Spleen (tissue), 11 donors: ENCODE measurements at regions not wholly inside any gene's neighbourhood (a gene's known extent, or its start where the extent isn't known, plus 50 kb on each side); places are given as distances from the start of the nearest gene placed in this dataset.
A peak's percentile ranks its signal among the peaks of the same experiment; 100 is the strongest.

Experiments used
- DNase-seq: peaks from one replicate; pipeline ENCODE4 v3.0.0-alpha.2; 2020
- H3K27ac ChIP-seq, 8 donors: fragments of 200-600 bp; sonication (generic) in 7 of 8; 1 replicate in 4 of 8; 2 replicates in 4 of 8; pipeline versions ENCODE4 v1.5.0 to v1.8.0; 2016 to 2021; ENCODE audit warnings: inconsistent platforms in 4 of 8, mild to moderate bottlenecking in 4 of 8, moderate library complexity in 1 of 8
- H3K27me3 ChIP-seq, 7 donors: fragments of 200-600 bp; sonication (generic) in 6 of 7; replicated peaks in 1 of 7; 1 replicate in 4 of 7; 2 replicates in 3 of 7; pipeline versions ENCODE4 v1.5.0 to v1.8.0; 2016 to 2021; ENCODE audit warnings: inconsistent platforms in 3 of 7, mild to moderate bottlenecking in 1 of 7
- H3K36me3 ChIP-seq, 6 donors: fragments of 200-600 bp; sonication (generic) in 5 of 6; 1 replicate in 4 of 6; 2 replicates in 2 of 6; pipeline versions ENCODE4 v1.5.0 to v1.8.0; 2016 to 2021; ENCODE audit warnings: inconsistent platforms in 2 of 6
- H3K4me1 ChIP-seq, 6 donors: fragments of 200-600 bp; sonication (generic) in 5 of 6; 1 replicate in 3 of 6; 2 replicates in 3 of 6; pipeline versions ENCODE4 v1.5.0 to v1.8.0; 2016 to 2021; ENCODE audit warnings: inconsistent platforms in 3 of 6
- H3K4me3 ChIP-seq, 8 donors: fragments of 200-600 bp; sonication (generic) in 7 of 8; 1 replicate in 4 of 8; 2 replicates in 4 of 8; pipeline versions ENCODE4 v1.5.0 to v1.8.0; 2016 to 2021; ENCODE audit warnings: inconsistent platforms in 4 of 8, mild to moderate bottlenecking in 4 of 8, moderate library complexity in 2 of 8
- H3K9me3 ChIP-seq, 8 donors: fragments of 200-600 bp; sonication (generic) in 7 of 8; 1 replicate in 4 of 8; 2 replicates in 4 of 8; pipeline versions ENCODE4 v1.5.0 to v1.8.0; 2016 to 2021; ENCODE audit warnings: inconsistent platforms in 4 of 8
- CTCF ChIP-seq, 11 experiments: fragments of 200-600 bp in 7 of 11; fragments of 450-650 bp in 4 of 11; sonication (generic) in 4 of 11; IDR thresholded peaks in 8 of 11; conservative IDR thresholded peaks in 3 of 11; 1 replicate in 7 of 11; 2 replicates in 4 of 11; pipeline versions ENCODE4 v1.4.0 to v1.8.0; 2016 to 2021; ENCODE audit warnings: antibody characterized with exemption in 11 of 11, inconsistent platforms in 4 of 11, mild to moderate bottlenecking in 1 of 11
- POLR2A ChIP-seq, 3 donors: fragments of 450-650 bp; IDR thresholded peaks; one replicate each; pipeline ENCODE4 v1.5.1; 2017; ENCODE audit warnings: antibody characterized with exemption in 3 of 3, mild to moderate bottlenecking in 1 of 3
- POLR2AphosphoS5 ChIP-seq, 3 donors: sonication (generic); formaldehyde crosslinking; IDR thresholded peaks; one replicate each; pipeline ENCODE4 v1.5.1; 2017; ENCODE audit warnings: antibody characterized with exemption in 3 of 3
- WGBS, 5 donors: extraction: QIAGEN DNeasy Blood & Tissue Kit in 3 of 5; methylation state at CpG; one replicate each; pipeline versions ENCODE4 v1.1.5 to v1.1.7; 2013 to 2018; 5-methylcytosine and 5-hydroxymethylcytosine counted together
- intact Hi-C: fragments of 100-400 bp; cut with DNase I; formaldehyde crosslinking; loops from one replicate; pipeline ENCODE4 v1.15.0; 2023; ENCODE audit warnings: low total_unique reads
- donor health status: healthy with polysubstance abuse.
- donor health status: DM: no; HTN: no; CAD: no; lungs with moderate emphysema.
- donor health status: DM: no; HTN: no; CAD: no.
- donor health status: Bipolar disorder and iron deficiency.
- donor health status: healthy.
- donor health status: DM: no; HTN: no; CAD: no.
- donor health status: DM: yes; HTN: yes; CAD: no.

DNA sequence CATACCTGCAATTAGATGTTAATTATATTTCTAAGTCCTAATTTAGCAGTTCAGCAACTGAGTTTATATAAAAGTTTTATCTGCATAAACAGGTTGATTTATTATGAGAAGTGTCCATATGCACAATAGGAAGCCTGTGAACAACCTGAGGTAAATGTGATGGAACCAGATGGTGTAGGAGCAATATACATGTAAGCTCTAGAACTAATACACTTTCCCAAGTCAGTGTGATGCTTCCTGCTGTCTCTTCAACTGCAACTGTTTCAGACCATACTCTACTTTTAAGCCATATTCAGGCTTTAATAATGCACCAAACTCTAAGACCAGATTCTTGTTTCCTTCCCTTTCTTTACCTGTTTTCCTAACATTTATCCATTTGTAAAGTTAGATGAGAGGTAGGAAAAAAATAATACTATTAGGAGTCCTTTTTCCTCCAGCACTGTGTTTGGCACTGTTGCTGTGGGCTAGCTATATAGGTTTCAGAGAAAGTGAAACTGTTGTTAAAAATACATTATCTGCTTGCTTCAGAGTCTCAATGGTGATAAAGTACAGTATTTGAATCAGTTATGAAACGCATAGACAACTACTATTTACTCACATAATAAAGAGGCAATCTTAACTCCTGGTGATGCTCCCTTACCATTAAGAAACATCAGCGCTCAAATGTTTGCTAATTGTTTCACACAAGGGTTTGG lies 1009.3 kb downstream of the GRIK2 start:
- no peaks in the 10 kb centered on the region for H3K9me3 ChIP-seq
- DNase-seq, result no peak
- H3K27me3 ChIP-seq, result no peaks in the 10 kb centered on the region
- TF ChIP-seq POLR2AphosphoS5 (IDR thresholded peaks at IDR 0.05) (no peak), POLR2A (IDR thresholded peaks at IDR 0.05) (no peak), CTCF (IDR thresholded peaks at IDR 0.05 in 8 of 11, conservative IDR thresholded peaks at IDR 0.05 in 3 of 11) (no peak)
- no peak overlapping the region for H3K4me3 ChIP-seq
- no peaks in the 10 kb centered on the region for H3K36me3 ChIP-seq
- no peak overlapping the region for H3K27ac ChIP-seq
- no peaks in the 10 kb centered on the region for H3K4me1 ChIP-seq
- WGBS, 5 donors, result 76 to 88% (median 78%) methylated on average over 2 of the region's 2 CpGs
- intact Hi-C loops, result no loop called here

- H3K4me3 ChIP-seq, result no peak overlapping the region
- intact Hi-C loops, result no loop called here
- H3K27me3 ChIP-seq, result no peaks in the 10 kb centered on the region
- no peak for TF ChIP-seq CTCF (IDR thresholded peaks at IDR 0.05 in 8 of 11, conservative IDR thresholded peaks at IDR 0.05 in 3 of 11)
- no peak for TF ChIP-seq POLR2A (IDR thresholded peaks at IDR 0.05)
- no peak for TF ChIP-seq POLR2AphosphoS5 (IDR thresholded peaks at IDR 0.05)
- DNase-seq, result no peak
- H3K36me3 ChIP-seq, result no peaks in the 10 kb centered on the region
- H3K4me1 ChIP-seq, result no peaks in the 10 kb centered on the region
- WGBS, 5 donors, result 13 to 25% (median 18%) methylated on average over 2 of the region's 2 CpGs
- peaks cover 0 to 23% (median 12%) of the 10 kb centered on the region in 8 donors for H3K9me3 ChIP-seq
- H3K27ac ChIP-seq, result no peak overlapping the region
These were observed 1005.4 kb downstream of the GRIK2 start for GRCh38 chr6:102398788-102399390.

DNA sequence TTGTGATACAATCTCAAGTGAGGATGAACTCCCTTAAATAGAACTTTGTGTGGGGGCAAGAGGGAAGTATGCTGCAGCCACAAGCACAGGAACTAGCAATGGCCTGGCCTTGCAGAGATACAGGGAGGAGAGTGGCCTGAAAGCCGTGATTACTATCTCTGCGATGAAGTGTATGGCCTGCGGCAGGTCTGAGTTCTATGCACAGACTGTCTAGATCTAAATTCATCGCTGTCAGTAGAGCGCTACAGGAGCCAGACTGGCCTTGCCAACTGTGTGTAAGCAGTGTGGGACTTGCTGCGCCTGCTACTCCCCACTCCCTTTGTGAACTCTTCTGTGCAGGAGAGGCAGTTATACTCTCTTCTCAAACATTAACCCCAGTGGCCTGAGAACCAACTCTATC lies 997.0 kb downstream of the GRIK2 start:
- TF ChIP-seq POLR2AphosphoS5 (IDR thresholded peaks at IDR 0.05), result no peak
- TF ChIP-seq CTCF (IDR thresholded peaks at IDR 0.05 in 8 of 11, conservative IDR thresholded peaks at IDR 0.05 in 3 of 11), result no peak
- no peak for TF ChIP-seq POLR2A (IDR thresholded peaks at IDR 0.05)
- no peaks in the 10 kb centered on the region for H3K4me1 ChIP-seq
- no peaks in the 10 kb centered on the region for H3K36me3 ChIP-seq
- WGBS, 5 donors, result 62 to 71% (median 68%) methylated on average over 6 of the region's 6 CpGs
- intact Hi-C loops, result no loop called here
- no peak overlapping the region for H3K27ac ChIP-seq
- H3K27me3 ChIP-seq, result no peaks in the 10 kb centered on the region
- no peak overlapping the region for H3K4me3 ChIP-seq
- no peak for DNase-seq
- H3K9me3 ChIP-seq, result peaks cover 0 to 48% (median 29%) of the 10 kb centered on the region in 8 donors

DNA sequence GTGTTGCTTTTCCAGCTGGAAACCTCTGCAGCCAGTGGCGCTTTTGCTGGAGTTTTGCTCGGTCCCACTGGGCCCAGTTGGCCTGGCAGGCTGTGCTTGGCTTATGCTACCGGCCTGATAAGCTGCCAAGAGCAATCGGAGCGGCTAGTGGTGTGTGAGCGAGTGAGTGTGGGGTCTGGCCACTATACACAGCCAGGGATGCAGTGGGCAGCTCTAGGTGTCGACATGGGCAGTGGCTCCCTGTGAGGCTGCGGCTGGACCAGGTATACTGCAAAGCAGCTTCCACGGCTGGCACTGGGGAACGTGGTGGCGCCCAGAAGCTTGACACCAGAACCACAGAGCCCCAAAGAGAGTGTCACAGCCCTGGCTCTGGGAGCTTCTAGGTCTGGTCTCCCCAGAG lies 996.5 kb downstream of the GRIK2 start:
- peaks cover 0 to 45% (median 24%) of the 10 kb centered on the region in 8 donors for H3K9me3 ChIP-seq
- intact Hi-C loops, result no loop called here
- no peak overlapping the region for H3K27ac ChIP-seq
- no peak overlapping the region for H3K4me3 ChIP-seq
- TF ChIP-seq POLR2A (IDR thresholded peaks at IDR 0.05) (no peak), CTCF (IDR thresholded peaks at IDR 0.05 in 8 of 11, conservative IDR thresholded peaks at IDR 0.05 in 3 of 11) (no peak), POLR2AphosphoS5 (IDR thresholded peaks at IDR 0.05) (no peak)
- no peaks in the 10 kb centered on the region for H3K4me1 ChIP-seq
- DNase-seq, result peak; percentile 55
- H3K36me3 ChIP-seq, result no peaks in the 10 kb centered on the region
- no peaks in the 10 kb centered on the region for H3K27me3 ChIP-seq
- 74 to 87% (median 81%) methylated on average over 11 of the region's 11 CpGs for WGBS, 5 donors
